ENCODE measurements at regions not wholly inside any gene's neighbourhood (a gene's known extent, or its start where the extent isn't known, plus 50 kb on each side); places are given as distances from the start of the nearest gene placed in this dataset.
A peak's percentile ranks its signal among the peaks of the same experiment; 100 is the strongest.

GRCh38 chr6:134725590-134725989 is 224.3 kb downstream of the ALDH8A1 start:
- intact Hi-C loops (cut with DNase I), result no loop called here
- ATAC-seq (no peak), DNase-seq (no peak)

GRCh38 chr6:134724771-134725340 is 225.0 kb downstream of the ALDH8A1 start:
- DNase-seq (no peak), ATAC-seq (peak in 1 of 2 donors; percentile 54)
- intact Hi-C loops (cut with DNase I), result no loop called here

GRCh38 chr6:134723081-134723871 is 226.6 kb downstream of the ALDH8A1 start:
- intact Hi-C loops (cut with DNase I), result no loop called here
- DNase-seq, result no peak
- no peak for ATAC-seq

- DNase-seq (no peak), ATAC-seq (no peak)
- intact Hi-C loops (cut with DNase I), result no loop called here
Measured at GRCh38 chr6:134722200-134722870, 227.6 kb downstream of the ALDH8A1 start.

- ATAC-seq (no peak), DNase-seq (no peak)
- intact Hi-C loops (cut with DNase I), result no loop called here
Measured at GRCh38 chr6:134721060-134721405, 228.9 kb downstream of the ALDH8A1 start.

- ATAC-seq, result peak; percentile 81 to 82
- DNase-seq, result peak; percentile 32
- intact Hi-C loops (cut with DNase I), result no loop called here
Measured at GRCh38 chr6:134720353-134721059, 229.4 kb downstream of the ALDH8A1 start.

GRCh38 chr6:134719911-134720310 is 230.0 kb downstream of the ALDH8A1 start:
- DNase-seq (no peak), ATAC-seq (peak; percentile 51 to 68)
- intact Hi-C loops (cut with DNase I), result no loop called here

- intact Hi-C loops (cut with DNase I), result no loop called here
- no peak for ATAC-seq
- no peak for DNase-seq
Measured at GRCh38 chr6:134719286-134719685, 230.6 kb downstream of the ALDH8A1 start.

- ATAC-seq, result no peak
- DNase-seq, result no peak
- intact Hi-C loops (cut with DNase I), result no loop called here
Measured at GRCh38 chr6:134714679-134715078, 235.2 kb downstream of the ALDH8A1 start.

- ATAC-seq (no peak), DNase-seq (no peak)
- intact Hi-C loops (cut with DNase I), result no loop called here
Measured at GRCh38 chr6:134714113-134714512, 235.8 kb downstream of the ALDH8A1 start.

- DNase-seq (no peak), ATAC-seq (no peak)
- intact Hi-C loops (cut with DNase I), result no loop called here
Measured at GRCh38 chr6:134712311-134712710, 237.6 kb downstream of the ALDH8A1 start.

- ATAC-seq (no peak), DNase-seq (no peak)
- intact Hi-C loops (cut with DNase I), result no loop called here
Measured at GRCh38 chr6:134708079-134708478, 241.8 kb downstream of the ALDH8A1 start.

GRCh38 chr6:134707342-134708031 is 242.4 kb downstream of the ALDH8A1 start:
- intact Hi-C loops (cut with DNase I), result no loop called here
- DNase-seq (no peak), ATAC-seq (peak; percentile 47 to 97)

- no peak for DNase-seq
- intact Hi-C loops (cut with DNase I), result no loop called here
- ATAC-seq, result no peak
Measured at GRCh38 chr6:134706806-134707205, 243.1 kb downstream of the ALDH8A1 start.

GRCh38 chr6:134706153-134706552 is 243.7 kb downstream of the ALDH8A1 start:
- DNase-seq (no peak), ATAC-seq (no peak)
- intact Hi-C loops (cut with DNase I), result no loop called here

GRCh38 chr6:134703206-134703605 is 246.7 kb downstream of the ALDH8A1 start:
- intact Hi-C loops (cut with DNase I), result no loop called here

GRCh38 chr6:134702279-134702678 is 247.6 kb downstream of the ALDH8A1 start:
- ATAC-seq, result no peak

More at GRCh38 chr6:134703206-134703605, 246.7 kb downstream of the ALDH8A1 start:
- DNase-seq (no peak), ATAC-seq (no peak)

GRCh38 chr6:134701301-134701700 is 248.6 kb downstream of the ALDH8A1 start:
- intact Hi-C loops (cut with DNase I), result no loop called here
- DNase-seq (no peak), ATAC-seq (no peak)

More at GRCh38 chr6:134702279-134702678, 247.6 kb downstream of the ALDH8A1 start:
- DNase-seq, result no peak
- intact Hi-C loops (cut with DNase I), result no loop called here

GRCh38 chr6:134698228-134698627 is 251.7 kb downstream of the ALDH8A1 start:
- no peak for ATAC-seq
- intact Hi-C loops (cut with DNase I), result no loop called here

More at GRCh38 chr6:134698228-134698627, 251.7 kb downstream of the ALDH8A1 start:
- DNase-seq, result no peak

All from left cardiac atrium (tissue), 4 donors.